ENCODE measurements at regions not wholly inside any gene's neighbourhood (a gene's known extent, or its start where the extent isn't known, plus 50 kb on each side); places are given as distances from the start of the nearest gene placed in this dataset.

GRCh38 chr19:30775956-30776355, 403.8 kb downstream of the ZNF536 start:
- WGBS, 3 donors, result 65 to 68% (median 66%) methylated on average over 4 of the region's 4 CpGs
- no peak for FAIRE-seq
- H3K4me3 ChIP-seq (ENCODE audit: low read depth in 1 of 3, low read length in 3 of 3), result no peak overlapping the region

GRCh38 chr19:30774252-30774766, 402.1 kb downstream of the ZNF536 start:
- no peak for DNase-seq
- no peaks in the 10 kb centered on the region for H3K9me3 ChIP-seq (ENCODE audit: control insufficient read depth in 2 of 2, insufficient read depth in 1 of 2, low read depth in 1 of 2, low read length in 1 of 2)
- no peaks in the 10 kb centered on the region for H3K27me3 ChIP-seq (ENCODE audit: control insufficient read depth in 3 of 3, insufficient read depth in 3 of 3, low read length in 3 of 3)
- WGBS, 3 donors, result 42 to 60% (median 46%) methylated on average over 3 of the region's 3 CpGs
- no peaks in the 10 kb centered on the region for H3K36me3 ChIP-seq (ENCODE audit: control insufficient read depth in 3 of 3, insufficient read depth in 2 of 3, low read depth in 1 of 3, low read length in 3 of 3)
- H3K27ac ChIP-seq (ENCODE audit: low read depth in 1 of 3, low read length in 2 of 3), result no peak overlapping the region
- no peak overlapping the region for H3K4me3 ChIP-seq (ENCODE audit: low read depth in 1 of 3, low read length in 3 of 3)
- no peaks in the 10 kb centered on the region for H3K4me1 ChIP-seq (ENCODE audit: control insufficient read depth in 3 of 3, insufficient read depth in 2 of 3, low read depth in 1 of 3, low read length in 2 of 3)
- no peak for FAIRE-seq

More at GRCh38 chr19:30775956-30776355, 403.8 kb downstream of the ZNF536 start:
- H3K27me3 ChIP-seq (ENCODE audit: control insufficient read depth in 3 of 3, insufficient read depth in 3 of 3, low read length in 3 of 3), result no peaks in the 10 kb centered on the region
- no peaks in the 10 kb centered on the region for H3K4me1 ChIP-seq (ENCODE audit: control insufficient read depth in 3 of 3, insufficient read depth in 2 of 3, low read depth in 1 of 3, low read length in 2 of 3)
- DNase-seq, result no peak
- no peaks in the 10 kb centered on the region for H3K36me3 ChIP-seq (ENCODE audit: control insufficient read depth in 3 of 3, insufficient read depth in 2 of 3, low read depth in 1 of 3, low read length in 3 of 3)
- no peak overlapping the region for H3K27ac ChIP-seq (ENCODE audit: low read depth in 1 of 3, low read length in 2 of 3)
- no peaks in the 10 kb centered on the region for H3K9me3 ChIP-seq (ENCODE audit: control insufficient read depth in 2 of 2, insufficient read depth in 1 of 2, low read depth in 1 of 2, low read length in 1 of 2)

GRCh38 chr19:30762651-30763050, 390.5 kb downstream of the ZNF536 start:
- WGBS, 3 donors, result 61 to 80% (median 79%) methylated on average over 2 of the region's 2 CpGs

GRCh38 chr19:30760014-30760413, 387.8 kb downstream of the ZNF536 start:
- Histone ChIP-seq H3K27ac (ENCODE audit: low read depth in 1 of 3, low read length in 2 of 3) (no peak overlapping the region), H3K9me3 (ENCODE audit: control insufficient read depth in 2 of 2, insufficient read depth in 1 of 2, low read depth in 1 of 2, low read length in 1 of 2) (no peaks in the 10 kb centered on the region), H3K4me1 (ENCODE audit: control insufficient read depth in 3 of 3, insufficient read depth in 2 of 3, low read depth in 1 of 3, low read length in 2 of 3) (no peaks in the 10 kb centered on the region), H3K36me3 (ENCODE audit: control insufficient read depth in 3 of 3, insufficient read depth in 2 of 3, low read depth in 1 of 3, low read length in 3 of 3) (no peaks in the 10 kb centered on the region), H3K4me3 (ENCODE audit: low read depth in 1 of 3, low read length in 3 of 3) (no peak overlapping the region), H3K27me3 (ENCODE audit: control insufficient read depth in 3 of 3, insufficient read depth in 3 of 3, low read length in 3 of 3) (no peaks in the 10 kb centered on the region)
- 87 to 90% (median 89%) methylated on average over 6 of the region's 6 CpGs for WGBS, 3 donors
- no peak for FAIRE-seq
- no peak for DNase-seq

More at GRCh38 chr19:30762651-30763050, 390.5 kb downstream of the ZNF536 start:
- FAIRE-seq (no peak), DNase-seq (no peak)
- Histone ChIP-seq H3K9me3 (ENCODE audit: control insufficient read depth in 2 of 2, insufficient read depth in 1 of 2, low read depth in 1 of 2, low read length in 1 of 2) (no peaks in the 10 kb centered on the region), H3K36me3 (ENCODE audit: control insufficient read depth in 3 of 3, insufficient read depth in 2 of 3, low read depth in 1 of 3, low read length in 3 of 3) (no peaks in the 10 kb centered on the region), H3K27me3 (ENCODE audit: control insufficient read depth in 3 of 3, insufficient read depth in 3 of 3, low read length in 3 of 3) (no peaks in the 10 kb centered on the region), H3K27ac (ENCODE audit: low read depth in 1 of 3, low read length in 2 of 3) (no peak overlapping the region), H3K4me3 (ENCODE audit: low read depth in 1 of 3, low read length in 3 of 3) (no peak overlapping the region), H3K4me1 (ENCODE audit: control insufficient read depth in 3 of 3, insufficient read depth in 2 of 3, low read depth in 1 of 3, low read length in 2 of 3) (no peaks in the 10 kb centered on the region)

DNA sequence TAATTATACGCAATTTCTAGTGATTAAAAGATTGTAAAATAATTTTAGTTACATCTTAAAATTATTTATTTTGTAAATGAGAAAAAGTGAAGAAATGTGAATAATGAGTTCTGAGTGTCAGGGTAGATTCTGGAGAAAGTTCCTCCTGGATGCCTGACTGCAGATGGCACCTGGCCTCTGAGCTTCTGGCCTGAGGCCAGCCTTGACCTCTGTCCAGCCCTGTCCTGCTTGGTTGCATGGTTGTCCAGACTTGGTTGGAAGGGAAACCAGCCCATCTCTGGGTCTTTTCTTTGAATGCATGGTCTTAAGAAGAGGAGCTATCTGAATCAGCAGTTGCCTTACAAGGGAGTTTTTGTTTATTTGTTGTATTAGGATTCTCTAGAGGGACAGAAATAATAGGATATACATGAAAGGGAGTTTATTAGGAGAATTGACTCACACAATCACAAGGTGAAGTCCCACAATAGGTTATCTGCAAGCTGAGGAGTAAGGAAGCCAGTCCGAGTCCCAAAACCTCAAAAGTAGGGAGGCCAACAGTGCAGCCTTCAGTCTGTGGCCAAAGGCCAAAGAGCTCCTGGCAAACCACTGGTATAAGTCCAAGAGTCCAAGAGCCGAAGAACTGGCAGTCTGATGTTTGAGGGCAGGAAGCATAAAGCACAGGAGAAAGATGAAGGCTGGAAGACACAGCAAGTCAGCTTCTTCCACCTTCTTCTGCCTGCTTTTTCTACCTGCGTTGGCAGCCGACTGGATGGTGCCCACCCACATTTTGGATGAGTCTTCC, 385.8 kb downstream of the ZNF536 start:
- WGBS, 3 donors, result 63 to 79% (median 70%) methylated on average over 5 of the region's 5 CpGs
- no peak for FAIRE-seq
- no peak for DNase-seq
- Histone ChIP-seq H3K27me3 (ENCODE audit: control insufficient read depth in 3 of 3, insufficient read depth in 3 of 3, low read length in 3 of 3) (no peaks in the 10 kb centered on the region), H3K27ac (ENCODE audit: low read depth in 1 of 3, low read length in 2 of 3) (no peak overlapping the region), H3K4me3 (ENCODE audit: low read depth in 1 of 3, low read length in 3 of 3) (no peak overlapping the region), H3K4me1 (ENCODE audit: control insufficient read depth in 3 of 3, insufficient read depth in 2 of 3, low read depth in 1 of 3, low read length in 2 of 3) (no peaks in the 10 kb centered on the region), H3K36me3 (ENCODE audit: control insufficient read depth in 3 of 3, insufficient read depth in 2 of 3, low read depth in 1 of 3, low read length in 3 of 3) (no peaks in the 10 kb centered on the region), H3K9me3 (ENCODE audit: control insufficient read depth in 2 of 2, insufficient read depth in 1 of 2, low read depth in 1 of 2, low read length in 1 of 2) (no peaks in the 10 kb centered on the region)

DNA sequence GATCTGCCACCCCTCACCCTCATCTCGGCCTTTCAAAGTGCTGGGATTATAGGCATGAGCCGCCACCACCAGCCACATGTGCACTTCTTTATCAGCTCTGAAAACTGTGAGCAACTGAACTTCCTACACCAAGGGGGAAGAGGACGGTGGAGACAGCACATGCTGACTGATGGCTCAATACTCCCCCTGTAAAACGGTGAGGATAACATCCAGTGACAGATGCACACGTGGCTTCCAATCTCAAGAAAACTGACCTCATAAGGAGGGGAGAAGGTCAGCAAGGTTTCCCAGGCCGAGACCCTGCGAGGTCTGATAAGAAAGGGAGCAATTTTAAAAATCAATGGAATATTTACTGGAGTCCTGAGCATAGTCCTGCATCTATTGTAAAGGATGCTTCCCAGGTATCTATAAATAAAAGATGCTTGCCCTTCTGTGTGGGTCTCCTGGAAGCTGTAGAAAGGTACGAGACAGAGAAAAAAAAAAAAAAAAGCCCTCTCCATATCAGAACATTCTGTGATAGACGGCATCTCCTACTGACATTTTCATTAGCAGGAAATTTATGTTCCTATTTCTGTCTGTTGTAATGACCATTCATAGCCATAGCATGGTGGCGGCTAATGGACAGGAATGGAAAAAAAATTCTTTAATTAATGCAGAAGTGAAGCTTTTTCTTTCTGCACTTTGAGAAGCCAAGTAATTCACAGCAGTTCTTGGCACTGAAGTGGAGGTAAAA, 385.1 kb downstream of the ZNF536 start:
- Histone ChIP-seq H3K4me1 (ENCODE audit: control insufficient read depth in 3 of 3, insufficient read depth in 2 of 3, low read depth in 1 of 3, low read length in 2 of 3) (no peaks in the 10 kb centered on the region), H3K9me3 (ENCODE audit: control insufficient read depth in 2 of 2, insufficient read depth in 1 of 2, low read depth in 1 of 2, low read length in 1 of 2) (no peaks in the 10 kb centered on the region), H3K27ac (ENCODE audit: low read depth in 1 of 3, low read length in 2 of 3) (no peak overlapping the region), H3K36me3 (ENCODE audit: control insufficient read depth in 3 of 3, insufficient read depth in 2 of 3, low read depth in 1 of 3, low read length in 3 of 3) (no peaks in the 10 kb centered on the region), H3K27me3 (ENCODE audit: control insufficient read depth in 3 of 3, insufficient read depth in 3 of 3, low read length in 3 of 3) (no peaks in the 10 kb centered on the region), H3K4me3 (ENCODE audit: low read depth in 1 of 3, low read length in 3 of 3) (no peak overlapping the region)
- DNase-seq, result no peak
- 62 to 69% (median 65%) methylated on average over 10 of the region's 10 CpGs for WGBS, 3 donors
- no peak for FAIRE-seq

GRCh38 chr19:30755581-30755980, 383.4 kb downstream of the ZNF536 start:
- H3K27me3 ChIP-seq (ENCODE audit: control insufficient read depth in 3 of 3, insufficient read depth in 3 of 3, low read length in 3 of 3), result no peaks in the 10 kb centered on the region
- no peak overlapping the region for H3K4me3 ChIP-seq (ENCODE audit: low read depth in 1 of 3, low read length in 3 of 3)
- H3K36me3 ChIP-seq (ENCODE audit: control insufficient read depth in 3 of 3, insufficient read depth in 2 of 3, low read depth in 1 of 3, low read length in 3 of 3), result no peaks in the 10 kb centered on the region
- no peak for DNase-seq
- FAIRE-seq, result no peak
- no peaks in the 10 kb centered on the region for H3K4me1 ChIP-seq (ENCODE audit: control insufficient read depth in 3 of 3, insufficient read depth in 2 of 3, low read depth in 1 of 3, low read length in 2 of 3)
- no peaks in the 10 kb centered on the region for H3K9me3 ChIP-seq (ENCODE audit: control insufficient read depth in 2 of 2, insufficient read depth in 1 of 2, low read depth in 1 of 2, low read length in 1 of 2)
- 91 to 94% (median 94%) methylated on average over 7 of the region's 7 CpGs for WGBS, 3 donors
- no peak overlapping the region for H3K27ac ChIP-seq (ENCODE audit: low read depth in 1 of 3, low read length in 2 of 3)

GRCh38 chr19:30754162-30754561, 382.0 kb downstream of the ZNF536 start:
- WGBS, 3 donors, result 67 to 81% (median 78%) methylated on average over 1 of the region's 1 CpG

More at GRCh38 chr19:30754162-30754561, 382.0 kb downstream of the ZNF536 start:
- Histone ChIP-seq H3K9me3 (ENCODE audit: control insufficient read depth in 2 of 2, insufficient read depth in 1 of 2, low read depth in 1 of 2, low read length in 1 of 2) (peaks cover 0 to 8% of the 10 kb centered on the region in 2 donors), H3K27ac (ENCODE audit: low read depth in 1 of 3, low read length in 2 of 3) (no peak overlapping the region), H3K36me3 (ENCODE audit: control insufficient read depth in 3 of 3, insufficient read depth in 2 of 3, low read depth in 1 of 3, low read length in 3 of 3) (no peaks in the 10 kb centered on the region), H3K4me3 (ENCODE audit: low read depth in 1 of 3, low read length in 3 of 3) (no peak overlapping the region), H3K4me1 (ENCODE audit: control insufficient read depth in 3 of 3, insufficient read depth in 2 of 3, low read depth in 1 of 3, low read length in 2 of 3) (no peaks in the 10 kb centered on the region), H3K27me3 (ENCODE audit: control insufficient read depth in 3 of 3, insufficient read depth in 3 of 3, low read length in 3 of 3) (no peaks in the 10 kb centered on the region)
- DNase-seq (no peak), FAIRE-seq (no peak)
